ENCODE measurements at regions not wholly inside any gene's neighbourhood (a gene's known extent, or its start where the extent isn't known, plus 50 kb on each side); places are given as distances from the start of the nearest gene placed in this dataset.

DNA sequence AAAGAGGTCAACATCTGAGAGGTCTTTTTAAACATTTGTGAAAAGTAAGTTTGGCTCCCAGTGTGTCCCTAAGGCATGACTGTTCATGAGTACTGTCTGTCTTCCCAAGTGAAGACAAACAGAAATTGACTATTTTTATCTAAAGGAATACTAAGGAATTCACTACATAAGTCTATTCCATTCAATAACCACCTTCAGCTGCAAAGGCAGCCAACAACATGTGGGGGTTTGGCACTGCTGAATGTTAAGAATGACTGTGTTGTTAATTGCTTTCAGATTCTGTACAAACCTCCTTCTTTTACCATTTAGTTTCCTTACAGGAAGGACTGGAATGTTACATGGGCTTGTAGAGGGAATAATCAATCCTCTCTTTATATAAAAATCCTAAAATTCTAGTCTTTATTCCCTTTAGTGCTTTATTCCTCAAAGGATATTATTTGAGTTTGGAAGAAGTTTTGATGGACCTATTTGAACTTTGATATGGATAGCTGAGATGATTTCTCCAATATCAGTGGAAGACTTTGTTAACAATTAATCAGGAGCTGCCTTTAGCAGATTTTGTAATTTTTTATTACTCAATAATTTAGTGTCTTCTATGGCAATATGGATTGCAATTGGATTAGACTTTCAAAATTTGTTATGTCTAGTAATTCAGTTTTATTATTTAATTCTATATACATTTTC, 201.7 kb upstream of the CHRM3 start:
- in situ Hi-C loops (cut with HindIII; ENCODE audit: low sequenced_read_pairs), result no loop called here
- no peak for TF ChIP-seq CTCF (IDR thresholded peaks at IDR 0.05; ENCODE audit: low read depth, low read length, missing control alignments)
- no peak overlapping the region for H3K4me3 ChIP-seq (ENCODE audit: low read depth, low read length)
- peak; percentile 9 for DNase-seq (ENCODE audit: low read depth)

DNA sequence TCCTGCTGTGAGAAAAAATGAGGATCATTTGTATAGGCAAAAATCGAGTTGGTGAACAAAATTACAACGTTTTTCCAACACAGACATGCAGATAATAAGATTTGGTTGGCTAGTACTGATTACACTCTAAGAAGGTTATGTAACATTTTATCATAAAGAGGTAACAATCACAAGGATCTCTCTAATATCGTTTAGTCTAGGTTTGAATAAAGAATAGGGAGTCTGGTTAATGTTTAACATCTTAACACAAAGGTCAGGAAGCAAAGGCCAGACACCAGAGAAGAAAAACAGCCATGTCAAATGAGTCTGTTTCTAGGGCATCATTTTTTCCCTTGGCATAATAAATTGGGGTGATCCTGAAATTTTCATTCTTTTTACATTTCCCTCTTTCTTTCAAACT, 207.4 kb upstream of the CHRM3 start:
- DNase-seq (ENCODE audit: low read depth), result no peak
- H3K4me3 ChIP-seq (ENCODE audit: low read depth, low read length), result no peak overlapping the region
- TF ChIP-seq CTCF (IDR thresholded peaks at IDR 0.05; ENCODE audit: low read depth, low read length, missing control alignments), result no peak
- in situ Hi-C loops (cut with HindIII; ENCODE audit: low sequenced_read_pairs), result no loop called here

- TF ChIP-seq CTCF (IDR thresholded peaks at IDR 0.05; ENCODE audit: low read depth, low read length, missing control alignments), result no peak
- H3K4me3 ChIP-seq (ENCODE audit: low read depth, low read length), result no peak overlapping the region
- no peak for DNase-seq (ENCODE audit: low read depth)
- in situ Hi-C loops (cut with HindIII; ENCODE audit: low sequenced_read_pairs), result no loop called here
Measured at GRCh38 chr1:239174880-239175279, 211.5 kb upstream of the CHRM3 start.

- no peak for TF ChIP-seq CTCF (IDR thresholded peaks at IDR 0.05; ENCODE audit: low read depth, low read length, missing control alignments)
- in situ Hi-C loops (cut with HindIII; ENCODE audit: low sequenced_read_pairs), result no loop called here
- no peak for DNase-seq (ENCODE audit: low read depth)
- no peak overlapping the region for H3K4me3 ChIP-seq (ENCODE audit: low read depth, low read length)
Measured at GRCh38 chr1:239170828-239171227, 215.5 kb upstream of the CHRM3 start.

DNA sequence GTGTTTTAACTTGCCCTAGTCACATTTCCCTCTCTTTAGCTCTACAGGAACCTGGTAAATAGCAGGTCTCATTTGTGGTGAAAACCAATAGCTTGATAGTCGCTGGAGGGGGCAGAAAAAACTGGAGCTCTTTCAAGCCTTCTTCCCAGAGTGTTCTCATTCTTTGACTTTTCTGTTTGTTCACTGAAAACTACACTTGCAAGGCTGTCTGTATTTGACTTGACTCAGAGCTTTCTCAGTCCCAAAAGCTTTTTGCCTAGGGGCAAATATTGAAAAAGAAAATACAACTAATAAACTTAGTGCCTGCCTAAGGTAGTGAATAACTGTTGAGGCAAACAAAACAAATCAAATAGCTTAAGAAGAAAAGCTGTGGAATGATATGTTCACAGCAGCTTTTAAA, 217.1 kb upstream of the CHRM3 start:
- no peak for TF ChIP-seq CTCF (IDR thresholded peaks at IDR 0.05; ENCODE audit: low read depth, low read length, missing control alignments)
- in situ Hi-C loops (cut with HindIII; ENCODE audit: low sequenced_read_pairs), result no loop called here
- DNase-seq (ENCODE audit: low read depth), result no peak
- H3K4me3 ChIP-seq (ENCODE audit: low read depth, low read length), result no peak overlapping the region

DNA sequence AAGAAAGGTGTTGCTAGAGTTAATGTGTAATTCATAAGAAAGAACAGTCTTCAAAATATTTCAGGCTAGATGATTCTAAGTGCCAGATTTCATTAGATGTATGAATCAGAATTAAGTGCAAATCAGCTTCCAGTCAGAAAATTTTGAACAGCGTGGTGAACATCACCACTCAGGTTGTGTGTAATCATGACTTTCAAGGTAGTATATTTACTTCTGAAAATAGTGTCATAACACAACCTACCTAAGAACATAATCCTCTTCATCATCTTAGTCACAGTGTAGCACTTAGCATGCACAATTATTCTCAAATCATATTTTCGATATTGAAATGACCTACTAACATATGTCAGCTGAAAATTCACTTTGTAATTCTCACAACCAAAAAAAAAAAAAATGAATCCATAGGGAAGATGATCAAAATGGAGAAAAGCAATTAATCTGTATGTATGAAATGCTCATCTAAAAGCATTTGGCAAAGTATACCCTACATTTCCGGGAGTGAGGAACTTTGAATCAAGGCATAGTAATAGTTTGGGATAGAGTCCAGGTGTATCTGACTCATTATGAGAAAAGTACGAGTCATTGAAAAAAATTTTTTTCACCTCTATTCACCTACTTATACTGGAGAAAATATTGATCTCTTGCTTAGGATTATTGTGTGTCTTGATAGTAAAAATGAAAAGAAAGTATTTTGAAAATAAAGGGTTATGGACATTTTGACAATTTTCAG, 221.8 kb upstream of the CHRM3 start:
- DNase-seq (ENCODE audit: low read depth), result no peak
- no peak overlapping the region for H3K4me3 ChIP-seq (ENCODE audit: low read depth, low read length)
- TF ChIP-seq CTCF (IDR thresholded peaks at IDR 0.05; ENCODE audit: low read depth, low read length, missing control alignments), result no peak
- in situ Hi-C loops (cut with HindIII; ENCODE audit: low sequenced_read_pairs), result no loop called here
